Thyroid gland (tissue), 4 donors: ENCODE measurements at regions not wholly inside any gene's neighbourhood (a gene's known extent, or its start where the extent isn't known, plus 50 kb on each side); places are given as distances from the start of the nearest gene placed in this dataset.

Experiments
- DNase-seq, 2 donors: peaks; one replicate each; pipeline ENCODE4 v3.0.0-alpha.2; 2019
- H3K27ac ChIP-seq, 3 donors: fragments of 200-600 bp; sonication (generic); 1 replicate in 2 of 3; 2 replicates in 1 of 3; pipeline ENCODE4 v1.5.1; 2016 to 2019; ENCODE audit warnings: mild to moderate bottlenecking in 1 of 3, moderate library complexity in 1 of 3
- H3K27me3 ChIP-seq: fragments of 200-600 bp; sonication (generic); one replicate; pipeline ENCODE4 v1.5.1; 2019
- H3K36me3 ChIP-seq, 2 donors: fragments of 200-600 bp; sonication (generic); one replicate each; pipeline ENCODE4 v1.5.1; 2016 to 2019
- H3K4me1 ChIP-seq, 2 donors: fragments of 200-600 bp; sonication (generic); one replicate each; pipeline ENCODE4 v1.5.1; 2017 to 2019
- H3K4me3 ChIP-seq, 3 donors: fragments of 200-600 bp; sonication (generic); replicated peaks in 1 of 3; 1 replicate in 2 of 3; 2 replicates in 1 of 3; pipeline ENCODE4 v1.5.1; 2016; ENCODE audit warnings: mild to moderate bottlenecking in 1 of 3
- H3K9me3 ChIP-seq: fragments of 200-600 bp; sonication (generic); one replicate; pipeline ENCODE4 v1.5.1; 2017
- CTCF ChIP-seq, 6 experiments: fragments of 200-600 bp in 3 of 6; fragments of 450-650 bp in 3 of 6; sonication (generic) in 3 of 6; IDR thresholded peaks; one replicate each; pipeline ENCODE4 v1.5.1; 2016 to 2019; ENCODE audit warnings: antibody characterized with exemption in 6 of 6, mild to moderate bottlenecking in 2 of 6, inconsistent platforms in 1 of 6, moderate library complexity in 1 of 6
- POLR2A ChIP-seq, 2 donors: fragments of 450-650 bp; IDR thresholded peaks; one replicate each; pipeline ENCODE4 v1.6.1; 2017; ENCODE audit warnings: antibody characterized with exemption in 2 of 2, mild to moderate bottlenecking in 2 of 2, moderate library complexity in 1 of 2
- WGBS, 2 donors: methylation state at CpG; one replicate each; pipeline ENCODE4 v1.1.5; 2017; 5-methylcytosine and 5-hydroxymethylcytosine counted together
- intact Hi-C: fragments of 100-400 bp; cut with DNase I; formaldehyde crosslinking; loops from one replicate; pipeline ENCODE4 v1.15.1; 2023

- H3K36me3 ChIP-seq: no peaks in the 10 kb centered on the region
- TF ChIP-seq POLR2A (IDR thresholded peaks at IDR 0.05): no peak
- TF ChIP-seq CTCF (IDR thresholded peaks at IDR 0.05): no peak
- no peaks in the 10 kb centered on the region for H3K27me3 ChIP-seq
- intact Hi-C loops: no loop called here
- H3K4me3 ChIP-seq: no peak overlapping the region
- no peak for DNase-seq
- H3K9me3 ChIP-seq: no peaks in the 10 kb centered on the region
- WGBS, 2 donors: 42 to 55% methylated on average over 1 of the region's 1 CpG
- H3K4me1 ChIP-seq: no peaks in the 10 kb centered on the region
- no peak overlapping the region for H3K27ac ChIP-seq
Measured at GRCh38 chr3:132174500-132174899, 139.7 kb upstream of the CPNE4 start.

- WGBS, 2 donors: 15 to 31% methylated on average over 3 of the region's 3 CpGs
- H3K27me3 ChIP-seq: no peaks in the 10 kb centered on the region
- no peaks in the 10 kb centered on the region for H3K36me3 ChIP-seq
- H3K9me3 ChIP-seq: no peaks in the 10 kb centered on the region
- H3K27ac ChIP-seq: no peak overlapping the region
- no peak for TF ChIP-seq POLR2A (IDR thresholded peaks at IDR 0.05)
- TF ChIP-seq CTCF (IDR thresholded peaks at IDR 0.05): peak in 3 of 6 experiments; percentile 48 to 52 (median 52)
- intact Hi-C loops: no loop called here
- H3K4me3 ChIP-seq: no peak overlapping the region
- no peaks in the 10 kb centered on the region for H3K4me1 ChIP-seq
- DNase-seq: peak in 1 of 2 donors; percentile 1
Measured at GRCh38 chr3:132180337-132180791, 136.8 kb upstream of the ACP3 start.

- H3K36me3 ChIP-seq: no peaks in the 10 kb centered on the region
- no peak for TF ChIP-seq POLR2A (IDR thresholded peaks at IDR 0.05)
- TF ChIP-seq CTCF (IDR thresholded peaks at IDR 0.05): no peak
- 76 to 77% methylated on average over 1 of the region's 1 CpG for WGBS, 2 donors
- H3K27ac ChIP-seq: no peak overlapping the region
- no peak for DNase-seq
- no peaks in the 10 kb centered on the region for H3K4me1 ChIP-seq
- H3K27me3 ChIP-seq: no peaks in the 10 kb centered on the region
- no peak overlapping the region for H3K4me3 ChIP-seq
- intact Hi-C loops: no loop called here
- no peaks in the 10 kb centered on the region for H3K9me3 ChIP-seq
Measured at GRCh38 chr3:132183811-132184210, 133.4 kb upstream of the ACP3 start.

- no peak for DNase-seq
- Histone ChIP-seq H3K4me3 (no peak overlapping the region), H3K4me1 (no peaks in the 10 kb centered on the region), H3K9me3 (no peaks in the 10 kb centered on the region), H3K36me3 (no peaks in the 10 kb centered on the region), H3K27me3 (no peaks in the 10 kb centered on the region), H3K27ac (no peak overlapping the region)
- 81 to 89% methylated on average over 2 of the region's 2 CpGs for WGBS, 2 donors
- intact Hi-C loops: no loop called here
- no peak for TF ChIP-seq CTCF (IDR thresholded peaks at IDR 0.05)
- no peak for TF ChIP-seq POLR2A (IDR thresholded peaks at IDR 0.05)
Measured at GRCh38 chr3:132187746-132188145, 129.5 kb upstream of the ACP3 start.

GRCh38 chr3:132189601-132190000 lies 127.6 kb upstream of the ACP3 start:
- Histone ChIP-seq H3K27ac (no peak overlapping the region), H3K36me3 (no peaks in the 10 kb centered on the region), H3K9me3 (no peaks in the 10 kb centered on the region), H3K27me3 (no peaks in the 10 kb centered on the region), H3K4me1 (peaks cover 0 to 2% of the 10 kb centered on the region in 2 donors), H3K4me3 (no peak overlapping the region)
- WGBS, 2 donors: 45 to 50% methylated on average over 3 of the region's 3 CpGs
- TF ChIP-seq POLR2A (IDR thresholded peaks at IDR 0.05) (no peak), CTCF (IDR thresholded peaks at IDR 0.05) (no peak)
- intact Hi-C loops: no loop called here
- no peak for DNase-seq
